Uterus (tissue), 2 donors: ENCODE measurements at regions not wholly inside any gene's neighbourhood (a gene's known extent, or its start where the extent isn't known, plus 50 kb on each side); places are given as distances from the start of the nearest gene placed in this dataset.

Experiments used
- POLR2A ChIP-seq, 2 donors: fragments of 450-650 bp; IDR thresholded peaks; one replicate each; pipeline ENCODE4 v1.6.1; 2016; ENCODE audit warnings: antibody characterized with exemption in 2 of 2, mild to moderate bottlenecking in 1 of 2, moderate library complexity in 1 of 2
- TF ChIP-seq, protein P1 (sequence below), 4 experiments: fragments of 200-600 bp in 2 of 4; fragments of 450-650 bp in 2 of 4; sonication (generic) in 2 of 4; IDR thresholded peaks; one replicate each; pipeline ENCODE4 v1.5.1; 2016 to 2019; ENCODE audit warnings: antibody characterized with exemption in 4 of 4, mild to moderate bottlenecking in 2 of 4, moderate library complexity in 1 of 4

DNA sequence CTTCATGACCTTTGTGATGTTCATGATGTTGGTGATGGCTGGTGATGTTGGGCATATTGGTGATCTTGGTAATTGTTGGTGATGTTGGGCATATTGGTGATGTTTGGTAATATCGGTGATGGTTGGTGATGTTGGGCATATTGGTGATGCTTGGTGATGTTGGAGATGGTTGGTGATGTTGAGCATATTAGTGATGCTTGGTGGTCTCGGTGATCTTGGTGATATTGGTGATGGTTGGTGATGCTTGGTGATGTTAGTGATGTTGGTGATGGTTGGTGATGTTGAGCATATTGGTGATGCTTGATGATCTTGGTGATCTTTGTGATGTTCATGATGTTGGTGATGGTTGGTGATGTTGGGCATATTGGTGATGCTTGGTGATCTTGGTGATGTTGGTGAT is 73.8 kb downstream of the IRX2 start:
- TF ChIP-seq, protein P1, sequence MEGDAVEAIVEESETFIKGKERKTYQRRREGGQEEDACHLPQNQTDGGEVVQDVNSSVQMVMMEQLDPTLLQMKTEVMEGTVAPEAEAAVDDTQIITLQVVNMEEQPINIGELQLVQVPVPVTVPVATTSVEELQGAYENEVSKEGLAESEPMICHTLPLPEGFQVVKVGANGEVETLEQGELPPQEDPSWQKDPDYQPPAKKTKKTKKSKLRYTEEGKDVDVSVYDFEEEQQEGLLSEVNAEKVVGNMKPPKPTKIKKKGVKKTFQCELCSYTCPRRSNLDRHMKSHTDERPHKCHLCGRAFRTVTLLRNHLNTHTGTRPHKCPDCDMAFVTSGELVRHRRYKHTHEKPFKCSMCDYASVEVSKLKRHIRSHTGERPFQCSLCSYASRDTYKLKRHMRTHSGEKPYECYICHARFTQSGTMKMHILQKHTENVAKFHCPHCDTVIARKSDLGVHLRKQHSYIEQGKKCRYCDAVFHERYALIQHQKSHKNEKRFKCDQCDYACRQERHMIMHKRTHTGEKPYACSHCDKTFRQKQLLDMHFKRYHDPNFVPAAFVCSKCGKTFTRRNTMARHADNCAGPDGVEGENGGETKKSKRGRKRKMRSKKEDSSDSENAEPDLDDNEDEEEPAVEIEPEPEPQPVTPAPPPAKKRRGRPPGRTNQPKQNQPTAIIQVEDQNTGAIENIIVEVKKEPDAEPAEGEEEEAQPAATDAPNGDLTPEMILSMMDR (IDR thresholded peaks at IDR 0.05): no peak
- TF ChIP-seq POLR2A (IDR thresholded peaks at IDR 0.05): no peak
